Common myeloid progenitor, CD34-positive (primary cell): ENCODE measurements at regions not wholly inside any gene's neighbourhood (a gene's known extent, or its start where the extent isn't known, plus 50 kb on each side); places are given as distances from the start of the nearest gene placed in this dataset.

Experiments
- CTCF ChIA-PET: fragments of 350-600 bp; sonication (Branson Sonifier 250); formaldehyde crosslinking; loops from one replicate; lab custom pipeline; 2021; ENCODE audit warnings: antibody characterized with exemption; lab: Charles Lee
- POLR2A ChIA-PET: fragments of 350-600 bp; sonication (Branson Sonifier 250); formaldehyde crosslinking; loops from one replicate; lab custom pipeline; 2021; ENCODE audit warnings: antibody characterized with exemption; lab: Charles Lee
- DNase-seq, 3 donors: peaks; one replicate each; pipeline versions ENCODE4 v3.0.0 to v3.0.0-alpha.2; 2013
- H3K27ac ChIP-seq, 2 experiments: 1 replicate in 1 of 2; 2 replicates in 1 of 2; pipeline ENCODE4 v1.7.0; 2013; ENCODE audit warnings: inconsistent platforms in 2 of 2, low read length in 2 of 2, mild to moderate bottlenecking in 2 of 2, low read depth in 1 of 2, moderate library complexity in 1 of 2; ENCODE audit not compliant: severe bottlenecking in 2 of 2, insufficient read depth in 1 of 2, poor library complexity in 1 of 2
- H3K27me3 ChIP-seq, 5 experiments: replicated peaks in 2 of 5; 1 replicate in 3 of 5; 2 replicates in 2 of 5; pipeline versions ENCODE4 v1.6.1 to v1.7.0; 2013; ENCODE audit warnings: low read length in 4 of 5, mild to moderate bottlenecking in 2 of 5, moderate library complexity in 2 of 5, inconsistent platforms in 1 of 5; ENCODE audit not compliant: insufficient read depth in 5 of 5, control insufficient read depth in 4 of 5
- H3K36me3 ChIP-seq, 4 experiments: 1 replicate in 2 of 4; 2 replicates in 2 of 4; pipeline versions ENCODE4 v1.6.1 to v1.7.0; 2013; ENCODE audit warnings: low read length in 3 of 4, control low read depth in 1 of 4, mild to moderate bottlenecking in 1 of 4; ENCODE audit not compliant: control insufficient read depth in 4 of 4, insufficient read depth in 4 of 4
- H3K4me1 ChIP-seq, 4 experiments: 1 replicate in 3 of 4; 2 replicates in 1 of 4; pipeline versions ENCODE4 v1.6.1 to v1.7.1; 2013; ENCODE audit warnings: low read length in 3 of 4, mild to moderate bottlenecking in 3 of 4, control low read depth in 1 of 4, inconsistent platforms in 1 of 4, moderate library complexity in 1 of 4; ENCODE audit not compliant: control insufficient read depth in 4 of 4, insufficient read depth in 4 of 4; ENCODE audit errors: control extremely low read depth in 1 of 4
- H3K4me3 ChIP-seq, 7 experiments: 1 replicate in 4 of 7; 2 replicates in 3 of 7; pipeline versions ENCODE4 v1.5.1 to v1.7.0; 2013; ENCODE audit warnings: mild to moderate bottlenecking in 7 of 7, low read length in 6 of 7, moderate library complexity in 6 of 7, inconsistent platforms in 2 of 7, low read depth in 2 of 7, control low read depth in 1 of 7; ENCODE audit not compliant: insufficient read depth in 4 of 7, control insufficient read depth in 1 of 7; ENCODE audit errors: extremely low read depth in 1 of 7
- H3K9me3 ChIP-seq, 5 experiments: 1 replicate in 4 of 5; 2 replicates in 1 of 5; pipeline versions ENCODE4 v1.6.1 to v1.7.1; 2013; ENCODE audit warnings: low read length in 4 of 5, mild to moderate bottlenecking in 2 of 5, inconsistent platforms in 1 of 5, low read depth in 1 of 5, moderate library complexity in 1 of 5; ENCODE audit not compliant: control insufficient read depth in 4 of 5, insufficient read depth in 2 of 5; ENCODE audit errors: control extremely low read depth in 1 of 5
- WGBS: methylation state at CpG from one replicate; pipeline ENCODE4 v1.1.5; 2013; ENCODE audit not compliant: insufficient coverage; 5-methylcytosine and 5-hydroxymethylcytosine counted together

DNA sequence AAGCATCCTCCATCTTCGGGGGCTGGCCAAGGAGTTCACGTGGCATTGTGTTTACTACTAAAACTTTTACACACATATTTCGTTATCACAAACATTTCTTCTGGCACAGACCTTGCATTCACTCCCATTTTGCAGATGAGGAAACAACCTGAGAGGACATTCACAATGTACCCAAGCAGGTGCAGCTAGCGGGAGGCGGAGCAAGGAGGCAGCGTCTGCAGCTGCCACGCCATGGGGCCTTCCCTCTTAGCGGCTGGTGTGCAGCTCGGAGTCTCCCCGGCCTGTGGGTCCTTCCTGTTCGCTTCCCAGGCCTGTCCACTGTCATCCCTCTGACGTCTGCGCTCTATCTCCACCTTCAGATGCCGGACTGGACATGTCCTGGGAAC, 807.8 kb downstream of the TBC1D22A start:
- no peak for DNase-seq
- whole genome bisulfite sequencing: 93% methylated on average over 14 of the region's 14 CpGs
- Histone ChIP-seq H3K4me3 (no peak overlapping the region), H3K27me3 (peaks cover 0 to 2% (median 0%) of the 10 kb centered on the region in 5 experiments), H3K36me3 (no peaks in the 10 kb centered on the region), H3K27ac (no peak overlapping the region), H3K4me1 (no peaks in the 10 kb centered on the region), H3K9me3 (no peaks in the 10 kb centered on the region)
- ChIA-PET CTCF (no interaction called here), POLR2A (no interaction called here)

DNA sequence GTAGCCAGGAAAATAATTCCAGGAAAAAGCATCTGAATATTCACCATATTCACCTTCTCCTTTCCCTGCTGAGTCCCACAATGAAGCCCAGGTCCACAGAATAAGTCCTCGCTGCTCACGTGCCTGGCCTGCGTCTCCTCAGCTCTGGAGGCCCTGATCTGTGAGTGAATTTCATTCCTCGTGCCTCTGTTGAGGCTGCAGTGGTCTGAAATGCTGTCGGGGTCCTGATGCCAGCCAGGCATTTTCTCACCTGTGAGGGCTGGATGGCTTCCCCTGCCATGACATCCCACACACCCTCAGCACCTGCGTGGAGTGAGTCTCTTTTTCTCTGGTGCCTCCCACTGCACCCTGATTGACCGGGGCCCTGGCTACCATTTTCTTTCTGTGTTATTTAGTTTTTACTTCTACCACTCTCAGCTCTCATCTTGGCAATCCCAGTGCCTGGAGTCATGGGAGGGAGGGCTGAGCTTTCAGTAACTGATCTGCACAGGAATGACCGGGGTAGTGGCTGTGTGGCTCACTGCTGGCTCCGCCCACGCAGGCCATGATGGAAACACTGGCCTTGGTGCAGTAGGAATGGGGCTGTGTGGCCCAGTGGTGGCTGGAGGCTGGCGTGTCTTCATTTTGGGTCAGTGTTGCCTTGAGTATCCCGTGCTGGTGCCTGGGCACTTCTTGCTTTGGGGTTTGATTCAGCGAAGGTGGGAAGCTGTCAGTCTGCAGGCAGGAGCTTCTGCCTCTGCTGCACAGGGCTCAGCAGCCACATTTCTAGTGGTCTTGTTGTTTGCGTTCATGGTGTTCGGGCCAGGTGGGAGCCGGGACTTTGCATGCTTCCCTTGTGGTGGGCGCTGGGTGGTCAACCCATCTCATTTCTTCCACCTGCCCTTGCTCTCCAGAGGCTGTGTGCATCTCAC, 807.2 kb downstream of the TBC1D22A start:
- H3K36me3 ChIP-seq: no peaks in the 10 kb centered on the region
- ChIA-PET POLR2A (no interaction called here), CTCF (no interaction called here)
- peaks cover 0 to 2% (median 0%) of the 10 kb centered on the region in 5 experiments for H3K27me3 ChIP-seq
- no peak overlapping the region for H3K27ac ChIP-seq
- H3K4me3 ChIP-seq: no peak overlapping the region
- no peaks in the 10 kb centered on the region for H3K9me3 ChIP-seq
- no peak for DNase-seq
- WGBS: 88% methylated on average over 13 of the region's 17 CpGs
- no peaks in the 10 kb centered on the region for H3K4me1 ChIP-seq

DNA sequence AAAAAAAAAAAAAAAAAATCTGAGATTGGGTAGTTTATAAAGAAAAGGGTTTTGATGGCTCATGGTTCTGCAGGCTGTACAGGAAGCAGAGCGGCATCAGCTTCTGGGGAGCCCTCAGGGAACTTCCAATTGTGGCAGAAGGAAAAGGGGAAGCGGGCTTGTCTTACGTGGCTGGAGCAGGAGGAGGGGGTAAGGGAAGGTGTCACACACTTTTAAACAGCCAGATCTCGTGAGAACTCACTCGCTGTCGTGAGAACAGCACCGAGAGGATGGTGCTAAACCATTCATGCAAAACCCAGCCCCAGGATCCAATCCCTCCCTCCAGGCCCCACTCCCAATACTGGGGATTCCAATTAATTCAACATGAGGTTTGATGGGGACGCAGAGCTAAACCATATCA, 806.2 kb downstream of the TBC1D22A start:
- no peaks in the 10 kb centered on the region for H3K9me3 ChIP-seq
- H3K36me3 ChIP-seq: no peaks in the 10 kb centered on the region
- no peak for DNase-seq
- 88% methylated on average over 1 of the region's 8 CpGs for WGBS
- no peak overlapping the region for H3K27ac ChIP-seq
- ChIA-PET CTCF (no interaction called here), POLR2A (no interaction called here)
- H3K27me3 ChIP-seq: peaks cover 0 to 2% (median 0%) of the 10 kb centered on the region in 5 experiments
- H3K4me1 ChIP-seq: no peaks in the 10 kb centered on the region
- no peak overlapping the region for H3K4me3 ChIP-seq

DNA sequence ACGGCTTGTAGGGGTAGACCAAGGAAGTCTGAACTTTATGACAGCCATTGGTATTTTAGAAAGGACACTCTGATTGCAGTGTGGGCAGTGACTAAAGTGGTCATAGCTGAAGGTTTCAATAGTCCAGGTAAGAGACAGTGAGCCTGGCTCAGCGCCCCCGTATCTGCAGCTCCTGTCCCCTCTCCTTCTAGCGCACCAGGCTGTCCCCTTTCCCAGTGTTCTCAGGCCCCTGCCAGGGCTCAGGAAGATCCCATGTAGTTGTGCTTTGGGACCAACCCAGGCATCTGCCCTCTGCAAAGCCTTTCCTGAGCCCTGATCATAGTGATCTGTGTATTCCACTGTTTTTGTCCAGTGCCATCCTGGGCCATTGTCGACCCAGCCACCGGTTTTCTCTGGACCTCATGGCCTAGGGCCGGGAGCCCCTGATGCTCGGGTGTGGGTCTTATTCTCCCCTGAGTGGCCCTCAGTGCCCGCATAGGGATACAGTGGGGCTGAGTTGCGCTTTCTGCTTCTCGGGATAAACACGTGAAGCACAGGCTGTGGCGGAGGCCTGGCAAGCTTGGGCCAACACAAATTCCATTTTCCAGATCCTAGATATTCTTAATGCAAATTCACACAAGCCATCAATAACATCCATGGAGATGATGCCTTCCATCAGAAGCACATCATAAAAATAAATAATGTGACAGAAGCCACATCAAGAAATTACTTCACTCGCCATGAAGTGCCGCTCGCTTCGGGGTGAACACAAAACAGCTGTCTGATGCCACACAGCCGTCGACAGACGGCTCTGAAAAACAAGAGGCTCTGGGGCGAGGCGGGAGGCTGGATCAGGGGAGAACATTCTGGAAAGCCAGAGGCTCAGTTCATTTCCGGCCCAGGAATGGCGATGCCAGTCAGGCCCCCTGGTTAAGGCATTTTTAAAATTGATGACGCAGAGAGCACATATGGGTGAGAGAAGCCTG, 805.0 kb downstream of the TBC1D22A start:
- Histone ChIP-seq H3K27me3 (no peaks in the 10 kb centered on the region), H3K27ac (no peak overlapping the region), H3K4me1 (no peaks in the 10 kb centered on the region), H3K36me3 (no peaks in the 10 kb centered on the region), H3K9me3 (no peaks in the 10 kb centered on the region), H3K4me3 (no peak overlapping the region)
- CTCF ChIA-PET: no interaction called here
- no peak for DNase-seq
- 93% methylated on average over 23 of the region's 25 CpGs for WGBS
- POLR2A ChIA-PET: no interaction called here

- H3K27ac ChIP-seq: no peak overlapping the region
- no peaks in the 10 kb centered on the region for H3K9me3 ChIP-seq
- no peaks in the 10 kb centered on the region for H3K27me3 ChIP-seq
- ChIA-PET CTCF (no interaction called here), POLR2A (no interaction called here)
- H3K4me3 ChIP-seq: no peak overlapping the region
- DNase-seq: no peak
- 81% methylated on average over 9 of the region's 12 CpGs for WGBS
- no peaks in the 10 kb centered on the region for H3K4me1 ChIP-seq
- H3K36me3 ChIP-seq: no peaks in the 10 kb centered on the region
Observed at GRCh38 chr22:47566491-47566890, 804.0 kb downstream of the TBC1D22A start.

DNA sequence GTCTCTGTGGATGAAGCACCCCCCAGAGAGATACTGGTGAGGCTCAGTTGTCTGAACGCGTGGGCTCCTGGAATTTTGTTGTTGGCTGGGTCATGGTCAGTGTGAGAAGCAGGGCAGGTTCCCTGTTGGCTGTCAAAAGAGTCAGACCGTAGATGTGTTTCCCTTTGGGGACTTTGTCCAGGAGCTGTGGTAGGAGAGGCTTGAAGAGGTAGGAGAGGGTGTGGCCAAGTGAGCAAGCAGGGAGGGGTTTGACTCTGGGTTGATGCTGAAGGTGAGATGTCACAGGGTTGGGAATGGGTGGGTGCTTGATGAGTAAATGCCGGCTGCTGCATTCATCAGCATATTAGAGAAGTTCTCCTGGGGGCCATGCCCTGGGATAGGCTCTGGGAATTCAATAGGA, 803.2 kb downstream of the TBC1D22A start:
- POLR2A ChIA-PET: no interaction called here
- Histone ChIP-seq H3K27ac (no peak overlapping the region), H3K27me3 (no peaks in the 10 kb centered on the region), H3K4me3 (no peak overlapping the region), H3K4me1 (no peaks in the 10 kb centered on the region), H3K36me3 (no peaks in the 10 kb centered on the region), H3K9me3 (no peaks in the 10 kb centered on the region)
- CTCF ChIA-PET: no interaction called here
- no peak for DNase-seq
- 100% methylated on average over 3 of the region's 4 CpGs for WGBS
